Brain pericyte (primary cell): ENCODE measurements at regions not wholly inside any gene's neighbourhood (a gene's known extent, or its start where the extent isn't known, plus 50 kb on each side); places are given as distances from the start of the nearest gene placed in this dataset.

Experiments
- DNase-seq: peaks from one replicate; pipeline ENCODE4 v3.0.0-alpha.2; 2012; ENCODE audit warnings: low read depth, low spot score

DNA sequence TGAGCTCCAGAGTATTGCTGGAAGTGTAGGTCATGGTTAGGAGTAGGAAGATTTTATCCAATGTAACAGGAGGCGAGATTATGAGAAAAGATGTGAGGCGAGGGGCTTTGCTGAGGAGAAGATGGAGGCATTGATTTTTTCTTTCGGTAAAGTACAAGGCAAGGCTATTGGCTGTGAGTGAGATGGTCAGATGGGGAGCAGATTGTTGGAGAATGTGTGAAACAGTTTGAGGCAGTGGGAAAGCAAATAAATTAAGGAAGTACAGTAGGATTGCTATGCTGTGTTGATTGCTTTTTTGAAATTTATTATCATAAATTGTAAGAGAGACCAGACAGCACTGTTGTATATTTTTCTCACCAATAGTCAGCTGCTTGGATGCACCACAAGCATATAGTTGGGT, 173.3 kb downstream of the KCNE4 start:
- no peak for DNase-seq

- no peak for DNase-seq
Measured at GRCh38 chr2:223226264-223226663, 174.3 kb downstream of the KCNE4 start.

DNA sequence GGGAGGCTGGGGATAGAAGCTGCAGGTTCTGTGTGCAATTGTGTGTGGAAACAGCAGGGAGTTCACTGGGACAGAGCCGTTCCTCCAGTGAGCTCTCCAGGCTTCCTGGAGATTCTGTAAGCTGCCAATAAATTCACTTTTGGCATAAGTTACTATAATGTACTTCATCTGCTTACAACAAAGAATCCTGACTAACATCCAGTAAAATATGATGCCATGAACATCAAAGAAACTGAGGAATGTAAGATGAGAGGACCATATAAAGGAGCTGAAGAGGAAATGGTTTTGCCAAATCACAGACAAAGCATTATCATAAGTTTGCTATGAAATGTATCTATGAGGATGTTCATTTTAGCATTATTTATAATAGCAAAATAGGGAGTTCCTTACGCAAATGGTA, 175.3 kb downstream of the KCNE4 start:
- no peak for DNase-seq

GRCh38 chr2:223228871-223229270, 176.9 kb downstream of the KCNE4 start:
- no peak for DNase-seq

GRCh38 chr2:223230352-223230751, 178.4 kb downstream of the KCNE4 start:
- DNase-seq: no peak

- no peak for DNase-seq
Measured at GRCh38 chr2:223232285-223232684, 180.3 kb downstream of the KCNE4 start.

GRCh38 chr2:223232896-223233295, 180.9 kb downstream of the KCNE4 start:
- no peak for DNase-seq

DNA sequence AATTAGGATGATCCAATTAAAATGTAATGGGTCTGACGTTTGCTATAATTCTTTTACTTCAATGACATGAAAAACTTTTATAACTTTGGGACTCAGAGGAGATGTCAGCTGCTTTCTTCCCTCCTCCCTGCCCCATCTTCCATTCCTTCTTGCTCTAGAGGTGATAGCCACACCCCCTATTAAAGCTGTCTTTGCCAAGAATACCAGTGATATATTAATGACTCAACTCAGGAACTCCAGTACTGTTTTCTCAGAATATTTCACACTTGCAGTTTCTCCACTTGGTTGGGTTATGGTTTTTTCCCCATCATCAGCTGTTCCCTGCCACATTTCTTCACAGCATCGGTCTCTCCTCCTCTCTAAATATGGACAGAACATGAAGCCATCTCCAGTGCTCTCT, 184.0 kb downstream of the KCNE4 start:
- DNase-seq: no peak

DNA sequence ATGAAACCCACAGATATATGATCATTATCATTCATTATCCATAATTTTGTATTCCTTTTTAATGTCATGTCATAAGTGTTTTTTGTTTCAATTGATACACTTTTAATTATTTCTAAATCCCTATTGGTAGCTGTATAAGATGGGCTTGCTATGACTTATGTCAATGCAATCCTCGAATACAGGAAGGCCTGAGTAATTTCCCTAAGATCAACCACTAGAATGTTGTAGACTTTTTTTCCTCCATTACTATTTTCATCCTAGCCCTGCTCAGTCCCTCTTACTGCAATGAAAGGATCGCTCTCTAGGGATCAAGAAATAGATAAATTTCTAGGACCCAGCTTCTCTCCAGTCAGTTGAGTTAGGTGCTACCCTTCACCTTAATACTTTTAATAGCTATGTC, 186.3 kb downstream of the KCNE4 start:
- no peak for DNase-seq

DNA sequence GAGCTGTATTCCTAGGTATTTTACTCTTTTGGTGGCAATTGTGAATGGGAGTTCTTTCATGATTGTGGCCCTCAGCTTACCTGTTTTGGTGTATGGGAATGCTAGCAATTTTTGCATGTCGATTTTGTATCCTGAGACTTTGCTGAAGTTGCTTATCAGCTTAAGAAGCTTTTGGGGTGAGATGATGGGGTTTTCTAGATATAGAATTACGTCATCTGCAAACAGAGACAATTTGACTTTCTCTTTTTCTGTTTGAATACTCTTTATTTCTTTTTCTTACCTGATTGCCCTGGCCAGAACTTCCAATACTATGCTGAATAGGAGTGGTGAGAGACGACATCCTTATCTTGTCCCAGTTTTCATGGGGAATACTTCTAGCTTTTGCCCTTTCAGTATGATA, 191.2 kb downstream of the KCNE4 start:
- DNase-seq: no peak

DNA sequence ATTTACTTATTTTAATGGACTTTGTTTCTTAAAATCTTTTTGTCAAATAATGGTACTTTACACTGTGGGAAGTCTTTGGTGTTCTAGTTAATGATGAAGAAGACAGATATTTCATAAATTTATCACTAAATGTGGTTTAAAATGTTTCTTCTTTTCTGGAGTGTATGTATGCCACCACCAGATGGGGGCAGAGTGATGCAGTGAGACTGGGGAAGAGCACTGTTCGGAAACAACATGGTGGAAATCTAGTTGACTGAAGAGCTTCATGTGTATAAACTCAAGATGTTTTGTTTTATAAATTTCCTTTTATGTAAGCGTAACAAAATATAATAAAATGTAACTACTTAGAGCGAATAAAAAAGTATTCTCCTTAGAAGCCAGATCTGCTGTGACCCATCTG, 195.1 kb downstream of the KCNE4 start:
- no peak for DNase-seq

- no peak for DNase-seq
Measured at GRCh38 chr2:223251656-223252229, 199.8 kb downstream of the KCNE4 start.

GRCh38 chr2:223260681-223261080, 208.7 kb downstream of the KCNE4 start:
- no peak for DNase-seq

- DNase-seq: no peak
Measured at GRCh38 chr2:223262946-223263345, 211.0 kb downstream of the KCNE4 start.

GRCh38 chr2:223264541-223265193, 212.7 kb downstream of the KCNE4 start:
- no peak for DNase-seq

GRCh38 chr2:223267160-223267951, 215.4 kb downstream of the KCNE4 start:
- DNase-seq: no peak

GRCh38 chr2:223269386-223269785, 217.4 kb downstream of the KCNE4 start:
- DNase-seq: no peak

DNA sequence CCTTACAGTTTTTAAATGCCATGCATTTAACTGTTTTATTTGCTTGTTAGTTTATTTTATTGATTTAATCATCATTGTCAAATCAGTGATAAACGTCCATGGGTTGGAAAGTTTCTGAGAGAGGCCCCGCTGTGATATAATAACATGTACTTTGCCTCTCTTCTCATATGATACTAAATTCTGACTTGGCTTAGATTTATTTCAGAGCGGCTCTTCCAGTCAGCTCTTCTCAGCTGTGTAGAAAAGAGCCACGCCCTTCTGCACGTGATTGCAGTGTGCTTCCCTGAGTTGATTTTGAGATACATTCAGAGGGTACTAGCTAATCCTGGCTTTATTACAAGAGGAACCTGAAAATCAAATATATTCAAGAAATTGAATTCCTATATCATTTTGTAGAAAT, 218.6 kb downstream of the KCNE4 start:
- DNase-seq: no peak

GRCh38 chr2:223273995-223274394, 222.0 kb downstream of the KCNE4 start:
- DNase-seq: no peak

- DNase-seq: no peak
Measured at GRCh38 chr2:223282221-223282620, 230.2 kb downstream of the KCNE4 start.

DNA sequence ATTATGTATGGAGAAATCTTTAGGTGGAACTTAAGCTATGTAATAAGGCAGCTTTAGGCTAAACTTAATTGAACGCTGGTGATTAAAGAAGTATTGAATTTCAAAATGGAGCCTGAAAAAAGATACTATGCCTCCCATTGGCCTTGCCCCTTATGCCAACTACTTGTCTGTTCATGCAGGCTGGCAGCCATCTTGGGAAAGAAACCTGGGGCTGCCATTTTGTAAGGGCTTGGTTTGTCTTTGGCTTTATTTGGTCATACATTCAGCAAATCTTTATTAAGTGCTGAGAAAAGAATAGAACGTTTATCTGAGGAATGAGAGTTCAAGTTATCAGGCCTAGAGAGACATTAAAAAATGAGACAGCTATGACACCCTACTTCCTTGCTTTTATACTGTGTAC, 231.3 kb downstream of the KCNE4 start:
- DNase-seq: no peak

DNA sequence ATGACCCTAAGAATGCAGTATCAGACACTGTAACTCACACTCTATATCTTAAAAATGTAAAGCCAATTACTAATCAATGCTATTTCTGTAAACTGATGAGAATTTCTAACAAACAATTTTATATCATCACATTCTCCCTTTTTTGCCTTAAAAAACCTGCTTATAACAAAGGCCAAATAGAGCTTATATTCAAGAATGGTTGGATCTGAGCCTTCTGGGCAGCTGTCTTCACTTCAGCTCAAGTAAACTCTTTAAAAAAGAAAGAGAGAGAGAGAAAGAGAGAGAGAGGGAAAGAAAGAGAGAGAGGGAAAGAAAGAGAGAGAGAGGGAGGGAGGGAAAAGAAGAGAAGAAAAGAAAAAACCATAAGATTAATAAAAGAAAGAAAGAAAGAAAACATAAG, 231.8 kb downstream of the KCNE4 start:
- no peak for DNase-seq
